Fibroblast of pulmonary artery (primary cell): ENCODE measurements at regions not wholly inside any gene's neighbourhood (a gene's known extent, or its start where the extent isn't known, plus 50 kb on each side); places are given as distances from the start of the nearest gene placed in this dataset.
A peak's percentile ranks its signal among the peaks of the same experiment; 100 is the strongest.
"Not testable (repeated sequence)": the region's sequence is repeated elsewhere in the genome, so short reads cannot be mapped to it uniquely, and the experiment has no call there.

Experiments used
- DNase-seq: peaks from one replicate; pipeline ENCODE4 v3.0.0-alpha.2; 2010; ENCODE audit warnings: low read depth
- H3K4me3 ChIP-seq: replicated peaks from 2 replicates; pipeline ENCODE4 v1.5.1; 2011; ENCODE audit warnings: low read depth, mild to moderate bottlenecking, control low read depth, low read length, moderate library complexity
- TF ChIP-seq, protein P1 (sequence below): IDR thresholded peaks from 2 replicates; pipeline ENCODE4 v1.5.1; 2011; ENCODE audit warnings: mild to moderate bottlenecking, control low read depth, low read length, inconsistent platforms; ENCODE audit errors: missing control alignments

DNA sequence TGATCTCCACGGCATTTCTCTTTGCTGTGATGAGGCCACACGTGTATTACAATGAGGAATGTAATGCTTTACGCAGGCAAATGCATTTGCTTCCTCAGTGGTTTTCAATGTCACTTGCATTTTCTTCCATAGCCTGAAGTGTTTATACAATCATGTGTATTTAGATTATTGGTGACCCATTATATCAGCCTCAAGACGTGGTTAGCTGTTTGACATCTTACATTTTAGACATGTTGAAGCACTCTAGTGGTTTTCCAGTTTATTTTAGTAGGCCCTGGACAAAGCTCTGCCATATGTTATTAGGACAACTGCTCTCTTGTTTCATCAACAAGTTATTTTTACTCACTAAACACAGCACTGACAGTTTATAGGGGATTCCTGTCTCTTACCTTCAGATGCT, 200.4 kb downstream of the UTRN start:
- H3K4me3 ChIP-seq, result no peak overlapping the region
- TF ChIP-seq, protein P1, sequence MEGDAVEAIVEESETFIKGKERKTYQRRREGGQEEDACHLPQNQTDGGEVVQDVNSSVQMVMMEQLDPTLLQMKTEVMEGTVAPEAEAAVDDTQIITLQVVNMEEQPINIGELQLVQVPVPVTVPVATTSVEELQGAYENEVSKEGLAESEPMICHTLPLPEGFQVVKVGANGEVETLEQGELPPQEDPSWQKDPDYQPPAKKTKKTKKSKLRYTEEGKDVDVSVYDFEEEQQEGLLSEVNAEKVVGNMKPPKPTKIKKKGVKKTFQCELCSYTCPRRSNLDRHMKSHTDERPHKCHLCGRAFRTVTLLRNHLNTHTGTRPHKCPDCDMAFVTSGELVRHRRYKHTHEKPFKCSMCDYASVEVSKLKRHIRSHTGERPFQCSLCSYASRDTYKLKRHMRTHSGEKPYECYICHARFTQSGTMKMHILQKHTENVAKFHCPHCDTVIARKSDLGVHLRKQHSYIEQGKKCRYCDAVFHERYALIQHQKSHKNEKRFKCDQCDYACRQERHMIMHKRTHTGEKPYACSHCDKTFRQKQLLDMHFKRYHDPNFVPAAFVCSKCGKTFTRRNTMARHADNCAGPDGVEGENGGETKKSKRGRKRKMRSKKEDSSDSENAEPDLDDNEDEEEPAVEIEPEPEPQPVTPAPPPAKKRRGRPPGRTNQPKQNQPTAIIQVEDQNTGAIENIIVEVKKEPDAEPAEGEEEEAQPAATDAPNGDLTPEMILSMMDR, result no peak
- DNase-seq, result no peak

- no peak overlapping the region for H3K4me3 ChIP-seq
- TF ChIP-seq, protein P1, result no peak
- DNase-seq, result no peak
Measured at GRCh38 chr6:144488590-144488989, 203.5 kb downstream of the UTRN start.

DNA sequence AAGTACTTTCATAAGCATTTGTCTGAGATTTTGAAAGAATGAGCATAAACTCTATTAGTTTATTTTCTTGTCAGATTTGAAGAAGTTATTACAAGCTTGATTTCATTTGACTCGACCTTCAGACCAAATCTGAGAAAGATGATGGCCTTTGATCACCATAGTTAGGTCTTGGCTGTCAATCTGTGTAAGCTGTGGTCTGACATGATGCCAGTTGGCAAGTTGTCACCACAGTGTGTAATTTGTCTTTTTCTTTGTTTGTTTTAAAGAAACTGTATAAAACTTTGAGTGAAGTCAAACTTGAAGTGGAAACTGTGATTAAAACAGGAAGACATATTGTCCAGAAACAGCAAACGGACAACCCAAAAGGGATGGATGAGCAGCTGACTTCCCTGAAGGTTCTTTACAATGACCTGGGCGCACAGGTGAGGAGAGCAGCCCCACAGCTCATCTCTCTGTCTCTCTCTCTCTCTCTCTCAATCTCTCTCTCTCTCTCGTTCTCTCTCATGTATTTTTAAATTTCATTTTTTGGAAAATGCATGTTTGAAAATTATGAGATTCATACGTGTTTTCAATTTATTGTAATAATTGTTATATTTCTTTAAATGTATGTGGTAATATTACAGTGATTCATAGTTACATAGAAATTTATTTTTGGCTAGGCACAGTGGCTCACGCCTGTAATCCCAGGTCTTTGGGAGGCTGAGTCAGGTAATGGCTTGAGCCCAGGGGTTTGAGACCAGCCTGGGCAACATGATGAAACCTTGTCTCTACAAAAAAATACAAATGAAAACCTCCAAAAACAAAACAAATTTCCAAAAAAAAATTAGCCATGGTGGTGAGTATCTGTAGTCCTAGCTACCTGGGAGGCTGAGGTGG, 208.1 kb downstream of the UTRN start:
- H3K4me3 ChIP-seq, result no peak overlapping the region
- DNase-seq, result peak; percentile 38
- TF ChIP-seq, protein P1, result no peak

- not testable (repeated sequence) for DNase-seq, H3K4me3 ChIP-seq
Measured at GRCh38 chr6:144495076-144495475, 209.9 kb downstream of the UTRN start.

DNA sequence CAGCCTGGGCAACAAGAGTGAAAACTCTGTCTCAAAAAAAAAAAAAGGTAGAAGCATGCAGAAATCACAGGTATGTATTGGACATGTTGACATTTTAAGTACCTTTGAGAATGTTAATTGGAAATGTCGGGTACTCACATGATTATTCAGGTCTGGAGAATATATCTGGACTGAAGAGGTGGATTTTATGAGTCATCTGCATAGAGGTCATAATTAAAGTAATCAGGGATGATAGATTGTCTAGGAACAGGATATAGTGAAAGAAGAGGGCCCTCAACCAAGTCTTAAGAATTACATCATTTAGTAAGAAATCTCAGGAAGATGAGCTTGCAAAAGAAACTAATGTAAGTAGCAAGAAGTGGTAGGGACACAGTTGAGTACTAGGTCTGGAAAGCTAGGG, 212.5 kb downstream of the UTRN start:
- TF ChIP-seq, protein P1, result no peak
- no peak for DNase-seq

DNA sequence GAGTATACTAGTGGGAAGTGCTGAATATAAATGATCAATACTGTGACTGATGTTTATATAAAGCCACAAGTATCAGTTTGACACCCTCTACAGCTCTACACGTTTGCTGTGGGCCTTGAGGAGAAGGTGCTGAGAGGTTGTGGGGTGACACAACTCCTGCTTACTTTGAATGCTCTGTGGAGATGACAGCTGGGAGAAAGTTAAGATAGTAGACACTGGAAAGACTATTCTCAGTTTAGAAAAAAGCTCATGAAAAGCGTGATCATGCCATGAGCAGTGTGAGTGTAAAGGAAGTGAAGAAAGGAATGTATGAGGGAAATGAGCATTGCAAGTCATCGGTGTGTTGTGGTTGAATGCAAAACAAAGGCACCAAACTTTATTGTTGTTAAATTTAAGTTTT, 215.8 kb downstream of the UTRN start:
- H3K4me3 ChIP-seq, result no peak overlapping the region
- TF ChIP-seq, protein P1, result no peak

More for the DNA sequence above, 212.5 kb downstream of the UTRN start:
- no peak overlapping the region for H3K4me3 ChIP-seq

GRCh38 chr6:144505214-144505613, 220.1 kb downstream of the UTRN start:
- not testable (repeated sequence) for H3K4me3 ChIP-seq, DNase-seq

More for the DNA sequence above, 215.8 kb downstream of the UTRN start:
- DNase-seq, result peak; percentile 49

- DNase-seq, result not testable (repeated sequence)
Measured at GRCh38 chr6:144506051-144506450, 220.9 kb downstream of the UTRN start.

DNA sequence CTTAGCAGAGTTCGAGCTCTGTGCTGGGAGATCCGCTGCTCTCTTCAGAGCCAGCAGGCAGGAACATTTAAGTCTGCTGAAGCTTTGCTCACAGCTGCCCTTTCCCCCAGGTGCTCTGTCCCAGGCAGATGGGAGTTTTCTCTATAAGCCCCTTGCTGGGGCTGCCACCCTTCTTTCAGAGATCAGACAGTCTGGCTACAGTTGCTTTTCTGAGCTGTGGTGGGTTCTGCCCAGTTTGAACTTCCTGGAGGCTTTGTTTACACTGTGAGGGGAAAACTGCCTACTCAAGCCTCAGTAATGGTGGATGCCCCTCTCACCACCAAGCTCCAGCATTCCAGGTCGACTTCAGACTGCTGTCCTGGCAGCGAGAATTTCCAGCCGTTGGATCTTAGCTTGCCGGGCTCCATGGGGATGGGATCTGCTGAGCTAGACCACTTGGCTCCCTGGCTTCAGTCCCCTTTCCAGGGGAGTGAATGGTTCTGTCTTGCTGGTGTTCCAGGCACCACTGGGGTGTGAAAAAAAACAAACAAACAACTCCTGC, 222.7 kb downstream of the UTRN start:
- DNase-seq, H3K4me3 ChIP-seq: not testable (repeated sequence)

More at GRCh38 chr6:144506051-144506450, 220.9 kb downstream of the UTRN start:
- H3K4me3 ChIP-seq, result not testable (repeated sequence)
